Mucosa of gallbladder (tissue), 1 donor: ENCODE measurements at regions not wholly inside any gene's neighbourhood (a gene's known extent, or its start where the extent isn't known, plus 50 kb on each side); places are given as distances from the start of the nearest gene placed in this dataset.

ENCODE experiments used
- DNase-seq: peaks from one replicate; pipeline ENCODE4 v3.0.0-alpha.2; 2020; ENCODE audit warnings: low spot score
- donor health status: DM: no; HTN: no; CAD: no.

DNA sequence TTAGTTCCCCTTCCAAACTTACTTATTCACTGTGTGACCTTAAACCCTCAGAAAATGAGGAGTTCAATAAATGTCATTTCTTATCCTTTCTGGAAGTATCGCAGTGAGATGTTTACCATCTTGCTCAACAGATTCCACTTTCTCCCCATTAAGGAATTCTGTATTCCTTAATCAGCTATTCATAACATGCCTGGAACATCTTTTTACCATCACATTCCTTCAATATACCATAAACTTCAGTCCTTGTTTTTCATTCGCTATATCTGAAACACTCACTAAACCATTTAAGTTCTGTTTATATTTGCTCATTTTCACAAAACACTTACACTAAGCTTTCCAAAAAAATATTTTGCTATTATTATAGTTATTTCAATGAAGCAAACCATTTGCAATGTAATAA is 1158.6 kb downstream of the CDH12 start:
- DNase-seq, result no peak

GRCh38 chr5:21693591-21693990 is 1159.6 kb downstream of the CDH12 start:
- DNase-seq, result no peak

GRCh38 chr5:21689587-21689986 is 1163.6 kb downstream of the CDH12 start:
- DNase-seq, result no peak

GRCh38 chr5:21688655-21689054 is 1164.5 kb downstream of the CDH12 start:
- DNase-seq, result no peak

- no peak for DNase-seq
Measured at GRCh38 chr5:21687621-21688020, 1165.5 kb downstream of the CDH12 start.

DNA sequence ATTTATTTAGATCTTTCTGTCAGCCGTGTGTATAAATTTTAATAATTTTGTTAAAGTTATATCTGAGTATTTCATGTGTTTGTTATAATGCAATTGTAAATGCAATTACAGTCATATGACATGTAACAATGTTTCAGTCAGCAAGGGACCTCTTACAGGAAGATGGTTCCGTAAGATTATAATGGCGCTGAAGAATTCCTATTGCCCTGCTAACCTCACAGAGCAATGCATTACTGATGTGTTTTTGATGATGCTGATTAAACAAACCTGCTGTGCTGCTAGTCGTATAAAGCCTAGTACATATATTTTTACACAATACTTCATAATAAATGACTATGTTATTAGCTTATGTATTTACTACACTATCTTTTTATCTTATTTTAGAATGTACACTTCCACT is 1166.4 kb downstream of the CDH12 start:
- no peak for DNase-seq

DNA sequence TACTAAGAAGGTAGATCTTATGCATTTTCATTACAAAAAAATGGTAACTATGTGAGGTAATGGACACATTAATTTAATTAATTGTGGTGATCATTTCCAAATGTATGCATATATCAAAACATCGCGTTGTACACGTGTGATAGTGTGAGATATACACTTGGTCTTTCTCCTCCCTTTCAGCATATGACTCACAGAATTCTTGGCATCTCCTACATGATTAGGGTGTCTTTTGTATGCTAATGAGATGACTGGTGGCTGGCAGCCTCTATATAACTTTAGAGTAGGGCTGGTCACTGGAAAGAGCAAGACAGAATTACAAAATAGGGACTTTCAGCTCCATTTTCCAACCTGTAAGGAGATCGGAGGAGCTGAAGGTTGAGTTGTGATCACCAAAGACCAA is 1167.6 kb downstream of the CDH12 start:
- DNase-seq, result no peak

DNA sequence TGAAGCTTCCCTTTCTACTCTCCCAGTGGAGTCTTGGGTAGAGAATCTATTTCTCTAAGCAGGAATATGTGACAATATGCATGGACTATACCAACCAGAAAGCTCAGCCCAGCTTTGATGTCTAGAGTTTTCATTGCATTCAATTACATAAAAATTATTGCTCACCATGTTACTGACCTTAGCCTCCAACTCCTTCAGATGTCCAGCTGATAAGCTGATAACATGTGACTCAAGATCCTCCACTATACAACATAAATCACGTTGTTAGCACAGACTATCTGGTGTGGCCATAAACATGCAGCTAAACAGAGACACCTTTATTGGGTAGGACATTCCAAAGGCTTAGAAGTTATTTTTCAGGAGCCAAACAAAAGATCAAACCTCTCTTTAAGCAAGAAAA is 1168.2 kb downstream of the CDH12 start:
- DNase-seq, result no peak

GRCh38 chr5:21681911-21682310 is 1171.2 kb downstream of the CDH12 start:
- DNase-seq, result no peak

DNA sequence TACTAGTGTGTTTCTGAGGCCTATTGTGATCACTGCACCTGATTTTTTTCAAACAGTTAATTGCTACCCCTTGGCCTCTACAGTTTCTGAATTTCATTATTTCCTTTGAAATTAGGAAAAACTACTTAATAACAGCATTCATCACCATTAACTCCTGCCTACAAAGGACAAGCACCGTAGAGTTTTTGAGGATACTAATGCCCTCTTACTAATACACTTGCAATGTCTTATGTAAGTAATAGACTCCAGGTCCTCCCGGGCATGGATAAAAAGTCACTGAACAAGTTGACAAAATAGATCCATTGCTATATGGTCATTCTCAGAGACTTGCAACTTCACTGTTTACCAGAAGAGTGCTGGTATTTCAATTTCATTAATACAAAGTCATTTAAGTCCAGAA is 1172.5 kb downstream of the CDH12 start:
- no peak for DNase-seq

GRCh38 chr5:21680196-21680595 is 1172.9 kb downstream of the CDH12 start:
- no peak for DNase-seq

DNA sequence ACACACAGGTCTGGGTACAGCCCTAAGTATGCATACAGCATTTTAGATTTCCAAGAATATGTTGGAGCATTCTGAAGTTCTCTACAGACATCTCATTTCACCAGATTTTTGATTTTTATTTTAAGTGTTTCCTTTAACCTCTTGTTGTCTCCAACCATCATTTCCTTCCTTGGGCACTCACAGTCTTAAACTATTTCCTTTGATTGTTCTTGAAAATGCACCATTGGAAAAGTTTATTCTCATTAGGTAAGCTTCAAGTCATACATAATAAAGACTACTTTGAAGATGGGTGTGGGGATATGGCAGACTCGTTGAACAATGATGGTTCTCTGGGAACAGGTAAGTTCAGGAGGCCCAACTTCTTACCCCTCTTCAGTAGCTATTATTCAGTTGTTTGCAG is 1174.6 kb downstream of the CDH12 start:
- no peak for DNase-seq

DNA sequence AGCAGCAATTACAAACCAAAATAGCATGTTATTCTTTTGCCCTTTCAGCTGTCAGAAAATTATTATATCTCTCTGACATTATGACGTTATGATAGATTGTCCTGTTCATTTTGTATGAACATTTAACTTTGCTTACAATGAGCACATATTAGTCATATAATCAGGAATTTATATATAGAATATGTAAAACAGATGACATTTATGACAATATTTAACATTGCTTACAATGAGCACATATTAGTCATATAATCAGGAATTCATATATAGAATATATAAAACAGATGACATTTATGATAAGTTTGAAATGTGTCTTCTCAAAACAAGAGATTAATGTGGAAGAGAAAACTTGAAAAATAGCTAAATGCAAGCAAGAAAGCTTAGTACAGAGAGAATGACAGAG is 1180.2 kb downstream of the CDH12 start:
- no peak for DNase-seq

GRCh38 chr5:21672360-21672759 is 1180.8 kb downstream of the CDH12 start:
- DNase-seq, result no peak

GRCh38 chr5:21665524-21665923 is 1187.6 kb downstream of the CDH12 start:
- DNase-seq, result no peak

- DNase-seq, result no peak
Measured at GRCh38 chr5:21663082-21663481, 1190.1 kb downstream of the CDH12 start.

- DNase-seq, result no peak
Measured at GRCh38 chr5:21661184-21661583, 1192.0 kb downstream of the CDH12 start.

GRCh38 chr5:21654556-21654955 is 1198.6 kb downstream of the CDH12 start:
- DNase-seq, result no peak

DNA sequence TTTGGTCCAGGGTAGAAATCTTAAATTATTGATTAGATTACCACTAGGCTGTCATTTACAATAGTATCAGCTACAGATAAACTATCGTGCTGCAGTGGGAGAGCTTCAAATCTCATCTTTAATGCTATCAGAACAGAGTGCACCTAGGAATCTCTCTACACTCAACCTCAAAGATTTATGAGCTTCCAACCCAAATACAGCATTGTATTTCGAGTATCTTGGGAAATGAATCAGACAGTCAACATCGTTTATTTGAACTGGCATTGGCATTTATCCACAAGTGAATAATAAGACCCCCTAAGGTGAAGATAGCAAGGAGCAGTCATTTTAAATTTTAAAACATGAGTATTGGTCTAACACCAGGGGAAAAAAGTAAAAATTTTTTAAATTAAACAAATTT is 1203.2 kb downstream of the CDH12 start:
- DNase-seq, result no peak

DNA sequence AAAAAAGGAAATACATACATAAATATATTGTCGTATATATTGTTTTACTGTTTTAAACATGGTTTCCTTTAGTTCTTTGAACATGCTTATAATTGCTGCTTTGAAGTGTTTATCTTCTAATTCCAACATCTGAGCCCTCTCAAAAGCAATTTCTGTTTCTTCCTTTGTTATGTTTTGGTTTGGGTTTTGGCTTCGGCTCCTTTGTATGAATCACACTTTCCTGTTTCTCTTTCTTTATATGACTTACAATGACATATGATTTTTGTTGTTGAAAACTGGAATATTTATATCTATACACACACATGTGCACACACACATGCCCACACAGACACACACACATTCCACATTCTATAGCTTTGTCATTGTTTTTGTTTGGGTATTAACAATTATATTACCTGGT is 1206.7 kb downstream of the CDH12 start:
- DNase-seq, result no peak

- DNase-seq, result no peak
Measured at GRCh38 chr5:21644032-21644431, 1209.1 kb downstream of the CDH12 start.

- no peak for DNase-seq
Measured at GRCh38 chr5:21642312-21642711, 1210.8 kb downstream of the CDH12 start.

DNA sequence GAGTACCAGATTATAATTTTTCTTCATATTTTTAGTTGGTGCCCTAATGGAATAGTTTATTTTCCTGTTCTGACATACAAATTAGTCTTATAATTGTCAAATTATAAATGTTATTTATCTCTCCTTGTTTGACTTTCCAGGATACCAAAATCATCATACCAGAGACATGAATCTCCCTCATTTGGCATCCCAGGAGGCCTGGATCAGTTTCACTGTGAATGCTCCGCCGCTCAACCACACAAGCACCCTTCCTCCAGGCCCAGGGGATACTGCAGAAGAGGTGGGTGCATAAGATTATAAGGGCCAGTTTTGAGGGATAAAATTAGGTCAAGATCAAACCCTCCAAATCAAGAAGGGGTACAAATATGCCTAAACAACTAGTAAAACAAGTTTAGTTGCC is 1229.3 kb downstream of the CDH12 start:
- DNase-seq, result no peak

GRCh38 chr5:21615195-21615765 is 1237.9 kb downstream of the CDH12 start:
- no peak for DNase-seq
